Neuronal stem cell (in vitro differentiated cells): ENCODE measurements at regions not wholly inside any gene's neighbourhood (a gene's known extent, or its start where the extent isn't known, plus 50 kb on each side); places are given as distances from the start of the nearest gene placed in this dataset.

Experiments used
- DNase-seq: peaks from one replicate; pipeline ENCODE4 v3.0.0-alpha.2; 2013; ENCODE audit warnings: low spot score
- H2AFZ ChIP-seq: one replicate; pipeline ENCODE4 v1.6.1; 2013; ENCODE audit warnings: mild to moderate bottlenecking, low read length, inconsistent platforms
- H2AK5ac ChIP-seq: 2 replicates; pipeline ENCODE4 v1.6.1; 2013; ENCODE audit warnings: low read depth, mild to moderate bottlenecking, inconsistent platforms, low read length, moderate library complexity, mixed read lengths
- H2BK120ac ChIP-seq: 2 replicates; pipeline ENCODE4 v1.6.1; 2013; ENCODE audit warnings: low read depth, mild to moderate bottlenecking, inconsistent platforms, low read length, moderate library complexity, mixed read lengths
- H2BK12ac ChIP-seq: one replicate; pipeline ENCODE4 v1.6.1; 2013; ENCODE audit warnings: low read length, inconsistent platforms
- H2BK15ac ChIP-seq: 2 replicates; pipeline ENCODE4 v1.6.1; 2013; ENCODE audit warnings: mild to moderate bottlenecking, low read length, inconsistent platforms, mixed read lengths
- H2BK5ac ChIP-seq: one replicate; pipeline ENCODE4 v1.6.1; 2013; ENCODE audit warnings: inconsistent platforms, mild to moderate bottlenecking, low read length, moderate library complexity
- H3K14ac ChIP-seq: one replicate; pipeline ENCODE4 v1.6.1; 2013; ENCODE audit warnings: low read length, inconsistent platforms
- H3K18ac ChIP-seq: 2 replicates; pipeline ENCODE4 v1.6.1; 2013; ENCODE audit warnings: low read length, inconsistent platforms
- H3K23ac ChIP-seq: 2 replicates; pipeline ENCODE4 v1.6.1; 2013; ENCODE audit warnings: low read depth, mild to moderate bottlenecking, mixed read lengths, low read length, inconsistent platforms; ENCODE audit not compliant: poor library complexity
- H3K27ac ChIP-seq: replicated peaks from 3 replicates; pipeline ENCODE4 v1.5.1; 2013; ENCODE audit warnings: low read length, inconsistent platforms
- H3K27me3 ChIP-seq, 3 experiments: 2 replicates each; pipeline ENCODE4 v1.6.1; 2013; ENCODE audit warnings: low read length in 3 of 3, mild to moderate bottlenecking in 2 of 3, inconsistent platforms in 1 of 3, low read depth in 1 of 3, mixed read lengths in 1 of 3, moderate library complexity in 1 of 3; ENCODE audit not compliant: control insufficient read depth in 3 of 3, insufficient read depth in 3 of 3
- H3K36me3 ChIP-seq, 2 donors: replicated peaks in 1 of 2; 2 replicates each; pipeline ENCODE4 v1.6.1; 2013; ENCODE audit warnings: low read length in 2 of 2; ENCODE audit not compliant: control insufficient read depth in 2 of 2, insufficient read depth in 2 of 2
- H3K4ac ChIP-seq: 2 replicates; pipeline ENCODE4 v1.6.1; 2013; ENCODE audit warnings: inconsistent platforms, mild to moderate bottlenecking, low read length, moderate library complexity
- H3K4me1 ChIP-seq, 2 donors: 1 replicate in 1 of 2; 2 replicates in 1 of 2; pipeline ENCODE4 v1.6.1; 2013; ENCODE audit warnings: low read length in 2 of 2, low read depth in 1 of 2; ENCODE audit not compliant: control insufficient read depth in 2 of 2, insufficient read depth in 1 of 2
- H3K4me2 ChIP-seq: one replicate; pipeline ENCODE4 v1.6.1; 2013; ENCODE audit warnings: mild to moderate bottlenecking, low read length, inconsistent platforms; ENCODE audit not compliant: insufficient read depth, poor library complexity, severe bottlenecking
- H3K4me3 ChIP-seq, 2 donors: 2 replicates each; pipeline ENCODE4 v1.5.1; 2013; ENCODE audit warnings: low read length in 2 of 2, mild to moderate bottlenecking in 2 of 2, inconsistent platforms in 1 of 2, moderate library complexity in 1 of 2
- H3K79me1 ChIP-seq: one replicate; pipeline ENCODE4 v1.6.1; 2013; ENCODE audit warnings: low read depth, mild to moderate bottlenecking, inconsistent platforms, low read length, moderate library complexity
- H3K9ac ChIP-seq: one replicate; pipeline ENCODE4 v1.6.1; 2013; ENCODE audit warnings: mild to moderate bottlenecking, low read depth, low read length, inconsistent platforms; ENCODE audit not compliant: poor library complexity
- H3K9me3 ChIP-seq, 2 donors: replicated peaks in 1 of 2; 2 replicates each; pipeline versions ENCODE3 to v1.6.1; 2013; ENCODE audit warnings: low read length in 2 of 2, mild to moderate bottlenecking in 2 of 2, inconsistent platforms in 1 of 2, low read depth in 1 of 2, mixed read lengths in 1 of 2, moderate library complexity in 1 of 2; ENCODE audit not compliant: control insufficient read depth in 2 of 2, insufficient read depth in 1 of 2
- H4K8ac ChIP-seq: one replicate; pipeline ENCODE4 v1.6.1; 2013; ENCODE audit warnings: low read depth, mild to moderate bottlenecking, inconsistent platforms, low read length, moderate library complexity
- H4K91ac ChIP-seq: one replicate; pipeline ENCODE4 v1.6.1; 2013; ENCODE audit warnings: low read length, low read depth, mild to moderate bottlenecking, inconsistent platforms; ENCODE audit not compliant: poor library complexity
- WGBS, 2 donors: extraction: QIAGEN DNeasy Blood & Tissue Kit; methylation state at CpG; one replicate each; pipeline ENCODE4 v1.1.7; 2013; ENCODE audit warnings: missing lambda C conversion rate in 2 of 2, mixed read lengths in 1 of 2; ENCODE audit not compliant: insufficient read length in 2 of 2, insufficient replicate concordance in 1 of 2; ENCODE audit errors: extremely low coverage in 2 of 2; 5-methylcytosine and 5-hydroxymethylcytosine counted together

DNA sequence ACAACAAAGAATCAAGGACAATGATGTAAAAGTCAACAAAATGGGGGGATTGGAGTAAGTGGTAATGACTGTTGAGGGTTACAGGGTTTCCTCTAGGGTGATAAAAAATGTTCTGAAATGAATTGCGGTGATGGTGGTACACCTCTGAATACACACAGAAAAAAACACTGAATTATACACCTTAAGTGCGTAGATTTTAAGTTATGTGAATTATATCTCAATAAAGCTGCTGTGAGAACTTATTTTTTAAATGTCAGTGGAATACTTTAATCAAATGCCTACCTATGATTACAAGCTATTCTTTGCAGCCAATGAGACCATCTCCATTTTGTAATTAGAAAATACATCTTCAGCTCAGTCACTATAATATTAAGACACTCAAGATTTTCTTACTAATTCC lies 53.5 kb downstream of the ZNF608 start:
- no peak overlapping the region for H3K18ac ChIP-seq
- no peak overlapping the region for H2BK5ac ChIP-seq
- no peak overlapping the region for H2AFZ ChIP-seq
- H3K9me3 ChIP-seq, result peaks cover 2 to 8% of the 10 kb centered on the region in 2 donors
- no peak overlapping the region for H3K23ac ChIP-seq
- H2BK12ac ChIP-seq, result no peak overlapping the region
- H3K14ac ChIP-seq, result no peak overlapping the region
- H3K4me1 ChIP-seq, result peaks cover 7 to 9% of the 10 kb centered on the region in 2 donors
- H2BK120ac ChIP-seq, result no peak overlapping the region
- no peak overlapping the region for H3K4me3 ChIP-seq
- H3K36me3 ChIP-seq, result peaks cover 9 to 50% of the 10 kb centered on the region in 2 donors
- no peak overlapping the region for H2BK15ac ChIP-seq
- no peak overlapping the region for H2AK5ac ChIP-seq
- H4K91ac ChIP-seq, result no peak overlapping the region
- no peak overlapping the region for H3K27ac ChIP-seq
- DNase-seq, result no peak
- no peak overlapping the region for H3K4me2 ChIP-seq
- H3K4ac ChIP-seq, result no peak overlapping the region
- WGBS, 2 donors, result no CpG with 5 or more reads among the region's 2 CpGs
- H3K79me1 ChIP-seq, result peaks cover 3% of the 10 kb centered on the region
- H4K8ac ChIP-seq, result no peak overlapping the region
- H3K27me3 ChIP-seq, result no peaks in the 10 kb centered on the region
- no peak overlapping the region for H3K9ac ChIP-seq

GRCh38 chr5:124692324-124692723 lies 54.1 kb downstream of the ZNF608 start:
- no peak overlapping the region for H2BK5ac ChIP-seq
- H3K4me1 ChIP-seq, result peaks cover under 1 to 9% of the 10 kb centered on the region in 2 donors
- H3K18ac ChIP-seq, result no peak overlapping the region
- no peak overlapping the region for H2BK15ac ChIP-seq
- no peak overlapping the region for H3K9ac ChIP-seq
- no peak overlapping the region for H3K4ac ChIP-seq
- no peak overlapping the region for H2BK120ac ChIP-seq
- H3K23ac ChIP-seq, result no peak overlapping the region
- no peak overlapping the region for H2BK12ac ChIP-seq
- H3K4me2 ChIP-seq, result no peak overlapping the region
- H2AFZ ChIP-seq, result no peak overlapping the region
- H4K8ac ChIP-seq, result no peak overlapping the region
- no peak for DNase-seq
- H3K79me1 ChIP-seq, result peaks cover 3% of the 10 kb centered on the region
- H3K27me3 ChIP-seq, result no peaks in the 10 kb centered on the region
- H2AK5ac ChIP-seq, result no peak overlapping the region
- H3K9me3 ChIP-seq, result peaks cover 2 to 8% of the 10 kb centered on the region in 2 donors
- H3K14ac ChIP-seq, result no peak overlapping the region
- H3K36me3 ChIP-seq, result peaks cover 9 to 56% of the 10 kb centered on the region in 2 donors
- no peak overlapping the region for H3K4me3 ChIP-seq
- no CpG with 5 or more reads among the region's 3 CpGs for WGBS, 2 donors
- no peak overlapping the region for H4K91ac ChIP-seq
- H3K27ac ChIP-seq, result no peak overlapping the region

- Histone ChIP-seq H3K18ac (no peak overlapping the region), H2AFZ (no peak overlapping the region), H3K9me3 (peaks cover 0 to 8% of the 10 kb centered on the region in 2 donors), H3K14ac (no peak overlapping the region), H2BK15ac (no peak overlapping the region), H3K4ac (no peak overlapping the region), H2AK5ac (no peak overlapping the region), H3K27ac (no peak overlapping the region), H3K4me3 (no peak overlapping the region), H4K8ac (no peak overlapping the region), H3K23ac (no peak overlapping the region), H2BK120ac (no peak overlapping the region), H3K27me3 (no peaks in the 10 kb centered on the region), H3K79me1 (no peaks in the 10 kb centered on the region), H2BK5ac (no peak overlapping the region), H3K4me1 (peaks cover 0 to 13% of the 10 kb centered on the region in 2 donors), H4K91ac (no peak overlapping the region), H3K4me2 (no peak overlapping the region), H3K9ac (no peak overlapping the region), H3K36me3 (peaks cover under 1 to 50% of the 10 kb centered on the region in 2 donors), H2BK12ac (no peak overlapping the region)
- DNase-seq, result no peak
These were observed 56.8 kb downstream of the ZNF608 start for GRCh38 chr5:124689653-124690052.

DNA sequence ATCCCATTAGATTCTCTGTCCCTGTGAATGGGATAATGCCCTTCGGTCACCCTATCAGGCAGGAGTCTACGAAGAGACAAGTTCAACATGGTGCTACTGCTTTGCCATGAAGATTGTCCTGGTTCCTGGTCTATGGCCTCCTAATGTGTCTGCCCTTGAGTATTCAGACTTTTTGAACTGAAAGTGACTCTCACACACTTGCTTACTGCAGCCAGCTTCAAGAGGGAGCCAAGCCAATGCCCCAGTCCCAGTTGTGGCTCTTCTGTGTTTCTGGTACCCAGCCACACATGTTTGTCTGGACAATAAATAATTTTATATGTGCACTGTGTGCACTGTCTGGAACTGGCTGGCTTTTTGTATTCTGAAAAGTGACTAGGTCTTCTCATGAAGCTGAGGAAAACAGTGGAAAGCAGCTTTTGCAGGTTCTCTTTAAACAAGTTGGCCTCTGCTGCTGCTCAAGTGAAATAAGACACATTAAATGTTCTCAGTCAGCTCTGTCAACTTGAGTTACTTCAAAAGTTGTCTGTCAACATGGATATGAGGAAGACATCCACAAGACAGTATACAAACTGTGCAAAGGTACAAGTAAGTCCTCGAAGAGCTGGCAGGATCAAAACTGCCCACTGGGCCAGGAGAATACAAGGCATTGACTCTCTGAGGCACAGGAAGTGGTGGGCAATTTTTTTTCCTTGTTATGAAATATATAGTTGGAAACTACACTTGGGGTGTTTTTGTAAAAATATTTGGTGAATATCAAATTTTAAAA lies 60.0 kb downstream of the ZNF608 start:
- no CpG with 5 or more reads among the region's 3 CpGs for WGBS, 2 donors
- H3K79me1 ChIP-seq, result no peaks in the 10 kb centered on the region
- no peak overlapping the region for H4K8ac ChIP-seq
- no peak overlapping the region for H2BK120ac ChIP-seq
- peaks cover 0 to 11% of the 10 kb centered on the region in 2 donors for H3K4me1 ChIP-seq
- H3K9me3 ChIP-seq, result peaks cover 0 to 11% of the 10 kb centered on the region in 2 donors
- H3K18ac ChIP-seq, result no peak overlapping the region
- peaks cover 0 to 56% of the 10 kb centered on the region in 2 donors for H3K36me3 ChIP-seq
- H2BK15ac ChIP-seq, result no peak overlapping the region
- H2AFZ ChIP-seq, result no peak overlapping the region
- no peak overlapping the region for H3K23ac ChIP-seq
- H3K27me3 ChIP-seq, result no peaks in the 10 kb centered on the region
- no peak for DNase-seq
- no peak overlapping the region for H4K91ac ChIP-seq
- H3K27ac ChIP-seq, result no peak overlapping the region
- H2BK5ac ChIP-seq, result no peak overlapping the region
- no peak overlapping the region for H2BK12ac ChIP-seq
- H3K4me2 ChIP-seq, result no peak overlapping the region
- H3K14ac ChIP-seq, result no peak overlapping the region
- H3K4ac ChIP-seq, result no peak overlapping the region
- no peak overlapping the region for H2AK5ac ChIP-seq
- no peak overlapping the region for H3K4me3 ChIP-seq
- H3K9ac ChIP-seq, result no peak overlapping the region
